Activated B cell treated with CpG ODN at 0.5 μM for 24 hours (primary cell): ENCODE measurements at regions not wholly inside any gene's neighbourhood (a gene's known extent, or its start where the extent isn't known, plus 50 kb on each side); places are given as distances from the start of the nearest gene placed in this dataset.

ENCODE experiments used
- ATAC-seq: fragments of 200-7000 bp; cut with Tn5 transposase; one replicate; pipeline ENCODE4 v1.10.0; 2021; ENCODE audit warnings: low read depth, mild to moderate bottlenecking, moderate library complexity
- CTCF ChIA-PET: fragments of 350-600 bp; sonication (Branson Sonifier 250); formaldehyde crosslinking; loops from one replicate; lab custom pipeline; 2021; ENCODE audit warnings: antibody characterized with exemption; lab: Charles Lee
- POLR2A ChIA-PET: fragments of 350-600 bp; sonication (Branson Sonifier 250); formaldehyde crosslinking; loops from one replicate; lab custom pipeline; 2021; ENCODE audit warnings: antibody characterized with exemption; lab: Charles Lee
- DNase-seq: peaks from one replicate; pipeline ENCODE4 v3.0.0; 2022
- H3K27ac Mint-ChIP-seq: one replicate; pipeline ENCODE4 v1.8.0; 2020; ENCODE audit warnings: mixed read lengths
- H3K27me3 Mint-ChIP-seq: one replicate; pipeline ENCODE4 v1.8.0; 2021; ENCODE audit warnings: mixed read lengths
- H3K36me3 Mint-ChIP-seq: one replicate; pipeline ENCODE4 v1.8.0; 2021; ENCODE audit warnings: low read depth, mixed read lengths
- H3K4me1 Mint-ChIP-seq: one replicate; pipeline ENCODE4 v1.8.0; 2021; ENCODE audit warnings: mixed read lengths
- H3K4me3 Mint-ChIP-seq: one replicate; pipeline ENCODE4 v1.8.0; 2020; ENCODE audit warnings: mild to moderate bottlenecking, mixed read lengths
- H3K9me3 Mint-ChIP-seq: one replicate; pipeline ENCODE4 v1.8.0; 2020; ENCODE audit warnings: mixed read lengths
- CTCF ChIP-seq: fragments of 200-600 bp; IDR thresholded peaks from one replicate; pipeline ENCODE4 v1.8.0; 2022; ENCODE audit warnings: antibody characterized with exemption, mild to moderate bottlenecking
- intact Hi-C: fragments of 100-400 bp; cut with micrococcal nuclease; formaldehyde crosslinking; loops from one replicate; pipeline ENCODE4 v1.15.1; 2024

GRCh38 chr18:3380384-3380961, 69.5 kb upstream of the TGIF1 start:
- Mint-ChIP-seq H3K4me1 (peaks cover 21% of the 10 kb centered on the region), H3K9me3 (no peaks in the 10 kb centered on the region), H3K27me3 (no peaks in the 10 kb centered on the region), H3K27ac (no peak overlapping the region), H3K36me3 (no peaks in the 10 kb centered on the region), H3K4me3 (no peak overlapping the region)
- DNase-seq (no peak), ATAC-seq (peak; percentile 66)
- ChIA-PET CTCF (interaction anchor here (0.8 to 1.8 kb wide), 8 partner anchors 57 to 284 kb away, joined by 3 to 10 read pairs (median 4); no protein-coding TSS in a partner anchor), POLR2A (interaction anchor here (0.5 to 1.4 kb wide), 9 partner anchors 21 to 215 kb away, joined by 3 to 13 read pairs (median 5); no protein-coding TSS in a partner anchor)
- TF ChIP-seq CTCF: no peak
- intact Hi-C loops: loop anchor here (1.0 to 5.0 kb wide), 8 partner anchors 58 to 286 kb away; no protein-coding TSS in a partner anchor

GRCh38 chr18:3383381-3383915, 66.5 kb upstream of the TGIF1 start:
- ChIA-PET POLR2A (interaction anchor here (0.5 to 4.3 kb wide), 7 partner anchors 11 to 210 kb away, joined by 3 to 54 read pairs (median 11); partner anchors contain the start of gene TGIF1), CTCF (interaction anchor here (1.1 to 2.0 kb wide), 2 partner anchors 12 to 86 kb away, joined by 3 to 5 read pairs; no protein-coding TSS in a partner anchor)
- H3K36me3 Mint-ChIP-seq: no peaks in the 10 kb centered on the region
- no peak for DNase-seq
- no peaks in the 10 kb centered on the region for H3K9me3 Mint-ChIP-seq
- peak overlapping the region; percentile 93 for H3K27ac Mint-ChIP-seq
- ATAC-seq: no peak
- intact Hi-C loops: loop anchor here (5.0 kb wide), 2 partner anchors 61 to 86 kb away; no protein-coding TSS in a partner anchor
- no peaks in the 10 kb centered on the region for H3K27me3 Mint-ChIP-seq
- H3K4me1 Mint-ChIP-seq: peaks cover 24% of the 10 kb centered on the region
- H3K4me3 Mint-ChIP-seq: no peak overlapping the region
- TF ChIP-seq CTCF: no peak

GRCh38 chr18:3384664-3385563, 65.1 kb upstream of the TGIF1 start:
- peak; percentile 65 for ATAC-seq
- TF ChIP-seq CTCF: no peak
- ChIA-PET POLR2A (interaction anchor here (0.5 to 4.3 kb wide), 12 partner anchors 9 to 210 kb away, joined by 3 to 54 read pairs (median 4); partner anchors contain the start of gene TGIF1), CTCF (interaction anchor here (0.6 to 2.0 kb wide), 6 partner anchors 11 to 211 kb away, joined by 3 to 5 read pairs (median 3); no protein-coding TSS in a partner anchor)
- peak overlapping the region; percentile 61 for H3K4me3 Mint-ChIP-seq
- peaks cover 2% of the 10 kb centered on the region for H3K9me3 Mint-ChIP-seq
- H3K27me3 Mint-ChIP-seq: no peaks in the 10 kb centered on the region
- H3K4me1 Mint-ChIP-seq: peaks cover 24% of the 10 kb centered on the region
- intact Hi-C loops: loop anchor here (1.0 to 5.0 kb wide), 4 partner anchors 16 to 88 kb away; no protein-coding TSS in a partner anchor
- no peaks in the 10 kb centered on the region for H3K36me3 Mint-ChIP-seq
- H3K27ac Mint-ChIP-seq: peak overlapping the region; percentile 93
- no peak for DNase-seq

GRCh38 chr18:3388323-3388722, 61.6 kb upstream of the TGIF1 start:
- DNase-seq (no peak), ATAC-seq (no peak)
- peaks cover 18% of the 10 kb centered on the region for H3K4me1 Mint-ChIP-seq
- H3K27ac Mint-ChIP-seq: no peak overlapping the region
- intact Hi-C loops: no loop called here
- peaks cover 2% of the 10 kb centered on the region for H3K36me3 Mint-ChIP-seq
- POLR2A ChIA-PET: interaction anchor here (1.8 kb wide), 1 partner anchor 59 kb away, joined by 5 read pairs; no protein-coding TSS in a partner anchor
- peaks cover 5% of the 10 kb centered on the region for H3K9me3 Mint-ChIP-seq
- H3K4me3 Mint-ChIP-seq: no peak overlapping the region
- no peaks in the 10 kb centered on the region for H3K27me3 Mint-ChIP-seq
- no peak for TF ChIP-seq CTCF
- CTCF ChIA-PET: no interaction called here
